ENCODE measurements at regions not wholly inside any gene's neighbourhood (a gene's known extent, or its start where the extent isn't known, plus 50 kb on each side); places are given as distances from the start of the nearest gene placed in this dataset.

GRCh38 chr20:56187534-56188165, 60.9 kb upstream of the MC3R start:
- TF ChIP-seq CTCF (IDR thresholded peaks at IDR 0.05) (no peak), POLR2AphosphoS5 (IDR thresholded peaks at IDR 0.05) (no peak)

Measured in transverse colon (tissue), 4 donors.